ENCODE measurements at regions not wholly inside any gene's neighbourhood (a gene's known extent, or its start where the extent isn't known, plus 50 kb on each side); places are given as distances from the start of the nearest gene placed in this dataset.
"Not testable (repeated sequence)": the region's sequence is repeated elsewhere in the genome, so short reads cannot be mapped to it uniquely, and the experiment has no call there.

- H3K4me3 Mint-ChIP-seq: no peak overlapping the region
- no peak for DNase-seq (ENCODE audit: low read depth, low spot score)
- peaks cover 20% of the 10 kb centered on the region for H3K36me3 Mint-ChIP-seq (ENCODE audit: low read depth)
- no peaks in the 10 kb centered on the region for H3K27me3 Mint-ChIP-seq (ENCODE audit: low read depth)
- no peak for TF ChIP-seq CTCF (conservative IDR thresholded peaks at IDR 0.05)
- H3K9me3 Mint-ChIP-seq: peaks cover 8% of the 10 kb centered on the region
- no peak overlapping the region for H3K27ac Mint-ChIP-seq (ENCODE audit: unreplicated experiment)
- H3K4me1 Mint-ChIP-seq: no peaks in the 10 kb centered on the region
These were observed 402.4 kb downstream of the ZFHX3 start for GRCh38 chr16:72645538-72645937.

GRCh38 chr16:72644911-72645310 is 403.0 kb downstream of the ZFHX3 start:
- H3K27ac Mint-ChIP-seq (ENCODE audit: unreplicated experiment): no peak overlapping the region
- peaks cover 8% of the 10 kb centered on the region for H3K9me3 Mint-ChIP-seq
- H3K36me3 Mint-ChIP-seq (ENCODE audit: low read depth): peaks cover 20% of the 10 kb centered on the region
- no peaks in the 10 kb centered on the region for H3K4me1 Mint-ChIP-seq
- no peak for TF ChIP-seq CTCF (conservative IDR thresholded peaks at IDR 0.05)
- no peak for DNase-seq (ENCODE audit: low read depth, low spot score)
- no peak overlapping the region for H3K4me3 Mint-ChIP-seq
- H3K27me3 Mint-ChIP-seq (ENCODE audit: low read depth): no peaks in the 10 kb centered on the region

GRCh38 chr16:72639494-72639893 is 408.4 kb downstream of the ZFHX3 start:
- H3K27ac Mint-ChIP-seq (ENCODE audit: unreplicated experiment): no peak overlapping the region
- DNase-seq (ENCODE audit: low read depth, low spot score): no peak
- H3K4me3 Mint-ChIP-seq: no peak overlapping the region
- no peaks in the 10 kb centered on the region for H3K27me3 Mint-ChIP-seq (ENCODE audit: low read depth)
- peaks cover 30% of the 10 kb centered on the region for H3K36me3 Mint-ChIP-seq (ENCODE audit: low read depth)
- no peak for TF ChIP-seq CTCF (conservative IDR thresholded peaks at IDR 0.05)
- H3K4me1 Mint-ChIP-seq: no peaks in the 10 kb centered on the region
- H3K9me3 Mint-ChIP-seq: peaks cover 16% of the 10 kb centered on the region

- Mint-ChIP-seq H3K27ac (ENCODE audit: unreplicated experiment) (no peak overlapping the region), H3K36me3 (ENCODE audit: low read depth) (peaks cover 29% of the 10 kb centered on the region), H3K4me1 (no peaks in the 10 kb centered on the region), H3K27me3 (ENCODE audit: low read depth) (no peaks in the 10 kb centered on the region), H3K4me3 (no peak overlapping the region), H3K9me3 (peaks cover 14% of the 10 kb centered on the region)
- no peak for DNase-seq (ENCODE audit: low read depth, low spot score)
- no peak for TF ChIP-seq CTCF (conservative IDR thresholded peaks at IDR 0.05)
These were observed 410.6 kb downstream of the ZFHX3 start for GRCh38 chr16:72637306-72637705.

- no peak for TF ChIP-seq CTCF (conservative IDR thresholded peaks at IDR 0.05)
- peaks cover 24% of the 10 kb centered on the region for H3K36me3 Mint-ChIP-seq (ENCODE audit: low read depth)
- no peaks in the 10 kb centered on the region for H3K27me3 Mint-ChIP-seq (ENCODE audit: low read depth)
- no peaks in the 10 kb centered on the region for H3K4me1 Mint-ChIP-seq
- peaks cover 8% of the 10 kb centered on the region for H3K9me3 Mint-ChIP-seq
- H3K4me3 Mint-ChIP-seq: no peak overlapping the region
- DNase-seq (ENCODE audit: low read depth, low spot score): no peak
- H3K27ac Mint-ChIP-seq (ENCODE audit: unreplicated experiment): no peak overlapping the region
These were observed 412.2 kb downstream of the ZFHX3 start for GRCh38 chr16:72635694-72636093.

GRCh38 chr16:72635104-72635503 is 412.8 kb downstream of the ZFHX3 start:
- Mint-ChIP-seq H3K27me3 (ENCODE audit: low read depth) (no peaks in the 10 kb centered on the region), H3K9me3 (peaks cover 8% of the 10 kb centered on the region), H3K4me3 (no peak overlapping the region), H3K36me3 (ENCODE audit: low read depth) (peaks cover 24% of the 10 kb centered on the region), H3K27ac (ENCODE audit: unreplicated experiment) (no peak overlapping the region), H3K4me1 (no peaks in the 10 kb centered on the region)
- no peak for TF ChIP-seq CTCF (conservative IDR thresholded peaks at IDR 0.05)
- no peak for DNase-seq (ENCODE audit: low read depth, low spot score)

- Mint-ChIP-seq H3K36me3 (ENCODE audit: low read depth) (peaks cover 14% of the 10 kb centered on the region), H3K27ac (ENCODE audit: unreplicated experiment) (peak overlapping the region; percentile 95), H3K4me3 (peak overlapping the region; percentile 91)
- not testable (repeated sequence) for H3K9me3 Mint-ChIP-seq; H3K27me3 Mint-ChIP-seq (ENCODE audit: low read depth); DNase-seq (ENCODE audit: low read depth, low spot score); H3K4me1 Mint-ChIP-seq
These were observed 420.6 kb downstream of the ZFHX3 start for GRCh38 chr16:72627182-72627896.

Data from neural crest cell (in vitro differentiated cells).